Keratinocyte (primary cell): ENCODE measurements at regions not wholly inside any gene's neighbourhood (a gene's known extent, or its start where the extent isn't known, plus 50 kb on each side); places are given as distances from the start of the nearest gene placed in this dataset.

ENCODE experiments used
- EZH2 ChIP-seq: IDR thresholded peaks from one replicate; pipeline ENCODE4 v1.6.1; 2012; ENCODE audit warnings: inconsistent platforms, mild to moderate bottlenecking, low read length, moderate library complexity
- TF ChIP-seq, protein P1 (sequence below), 3 experiments: IDR thresholded peaks in 1 of 3; conservative IDR thresholded peaks in 1 of 3; optimal IDR thresholded peaks in 1 of 3; 2 replicates in 2 of 3; 3 replicates in 1 of 3; pipeline versions ENCODE3 to v1.5.1; 2011; ENCODE audit warnings: low read length in 3 of 3, mild to moderate bottlenecking in 3 of 3, moderate library complexity in 2 of 3, control low read depth in 1 of 3, inconsistent platforms in 1 of 3; ENCODE audit not compliant: insufficient read depth in 2 of 3; ENCODE audit errors: extremely low read depth in 1 of 3

DNA sequence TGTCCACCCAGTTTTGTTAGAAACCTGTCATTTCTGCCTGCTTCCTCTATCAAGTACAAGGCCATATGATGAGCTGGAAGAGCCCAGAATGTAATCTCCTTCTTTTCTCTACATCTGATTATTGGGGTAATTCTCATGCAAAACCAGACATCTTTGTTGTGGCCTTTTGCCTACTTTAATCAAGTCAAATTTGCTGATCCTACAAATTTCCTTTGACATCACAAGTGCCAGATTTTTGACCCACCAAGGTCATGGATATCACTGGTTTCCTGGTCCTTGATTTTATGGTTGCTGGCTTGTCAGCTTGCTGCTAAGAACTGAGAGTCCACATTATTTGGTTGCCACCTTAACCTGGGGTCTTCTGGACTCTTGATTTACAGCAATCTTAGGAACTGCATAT is 336.1 kb downstream of the TFEC start:
- no peak for TF ChIP-seq EZH2
- TF ChIP-seq, protein P1, sequence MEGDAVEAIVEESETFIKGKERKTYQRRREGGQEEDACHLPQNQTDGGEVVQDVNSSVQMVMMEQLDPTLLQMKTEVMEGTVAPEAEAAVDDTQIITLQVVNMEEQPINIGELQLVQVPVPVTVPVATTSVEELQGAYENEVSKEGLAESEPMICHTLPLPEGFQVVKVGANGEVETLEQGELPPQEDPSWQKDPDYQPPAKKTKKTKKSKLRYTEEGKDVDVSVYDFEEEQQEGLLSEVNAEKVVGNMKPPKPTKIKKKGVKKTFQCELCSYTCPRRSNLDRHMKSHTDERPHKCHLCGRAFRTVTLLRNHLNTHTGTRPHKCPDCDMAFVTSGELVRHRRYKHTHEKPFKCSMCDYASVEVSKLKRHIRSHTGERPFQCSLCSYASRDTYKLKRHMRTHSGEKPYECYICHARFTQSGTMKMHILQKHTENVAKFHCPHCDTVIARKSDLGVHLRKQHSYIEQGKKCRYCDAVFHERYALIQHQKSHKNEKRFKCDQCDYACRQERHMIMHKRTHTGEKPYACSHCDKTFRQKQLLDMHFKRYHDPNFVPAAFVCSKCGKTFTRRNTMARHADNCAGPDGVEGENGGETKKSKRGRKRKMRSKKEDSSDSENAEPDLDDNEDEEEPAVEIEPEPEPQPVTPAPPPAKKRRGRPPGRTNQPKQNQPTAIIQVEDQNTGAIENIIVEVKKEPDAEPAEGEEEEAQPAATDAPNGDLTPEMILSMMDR (optimal IDR thresholded peaks at IDR 0.05 in 1 of 3, IDR thresholded peaks at IDR 0.05 in 1 of 3, conservative IDR thresholded peaks at IDR 0.05 in 1 of 3; ENCODE audit: extremely low read depth in 1 of 3, insufficient read depth in 2 of 3, low read length in 3 of 3) = no peak
